Medulla oblongata (tissue), 1 donor: ENCODE measurements at regions not wholly inside any gene's neighbourhood (a gene's known extent, or its start where the extent isn't known, plus 50 kb on each side); places are given as distances from the start of the nearest gene placed in this dataset.

ENCODE experiments used
- DNase-seq: peaks from one replicate; pipeline ENCODE4 v3.0.0-alpha.2; 2015; ENCODE audit errors: extremely low spot score

DNA sequence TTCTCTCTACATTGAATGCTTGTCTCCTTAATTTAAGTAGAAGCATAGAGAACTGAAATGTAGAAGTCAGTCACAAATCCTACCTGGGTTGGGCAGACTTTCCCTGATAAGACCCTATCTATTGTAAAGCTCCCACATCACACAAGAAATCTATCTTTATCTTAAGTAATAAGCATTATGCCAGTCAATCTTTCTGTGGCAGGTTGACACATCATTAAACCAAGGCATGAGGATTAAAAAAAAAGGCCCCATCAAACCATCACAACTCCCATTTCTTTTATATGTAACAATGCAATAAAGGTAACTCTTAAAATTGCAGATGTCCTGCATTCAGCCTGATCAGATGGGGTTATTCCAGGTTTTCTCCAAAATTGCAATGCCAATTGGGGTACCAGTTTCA, 311.8 kb downstream of the TOX3 start:
- DNase-seq, result no peak

DNA sequence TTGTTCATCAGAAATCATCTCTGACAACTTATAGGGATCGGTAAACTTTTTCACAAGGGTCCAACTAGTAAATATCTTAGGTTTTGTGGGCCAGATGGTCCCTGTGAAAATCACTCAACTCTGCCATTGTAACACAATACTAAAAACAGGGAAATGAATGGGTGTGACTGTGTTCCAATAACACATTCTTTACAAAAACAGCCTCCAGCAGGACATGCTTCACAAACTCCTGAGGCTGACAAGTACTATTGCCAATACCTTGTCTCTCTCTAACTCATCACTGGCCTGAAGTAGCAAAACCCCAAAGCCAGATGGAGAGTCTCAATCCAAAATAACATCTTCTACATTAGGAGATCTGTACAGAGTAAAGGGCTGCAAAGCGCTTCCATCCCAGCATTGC, 312.3 kb downstream of the TOX3 start:
- DNase-seq, result no peak

- DNase-seq, result no peak
Measured at GRCh38 chr16:52229471-52229870, 317.5 kb downstream of the TOX3 start.

GRCh38 chr16:52227851-52228250, 319.1 kb downstream of the TOX3 start:
- no peak for DNase-seq

GRCh38 chr16:52212841-52213240, 334.1 kb downstream of the TOX3 start:
- DNase-seq, result no peak

- no peak for DNase-seq
Measured at GRCh38 chr16:52209227-52209626, 337.7 kb downstream of the TOX3 start.

- no peak for DNase-seq
Measured at GRCh38 chr16:52203096-52203495, 343.8 kb downstream of the TOX3 start.

DNA sequence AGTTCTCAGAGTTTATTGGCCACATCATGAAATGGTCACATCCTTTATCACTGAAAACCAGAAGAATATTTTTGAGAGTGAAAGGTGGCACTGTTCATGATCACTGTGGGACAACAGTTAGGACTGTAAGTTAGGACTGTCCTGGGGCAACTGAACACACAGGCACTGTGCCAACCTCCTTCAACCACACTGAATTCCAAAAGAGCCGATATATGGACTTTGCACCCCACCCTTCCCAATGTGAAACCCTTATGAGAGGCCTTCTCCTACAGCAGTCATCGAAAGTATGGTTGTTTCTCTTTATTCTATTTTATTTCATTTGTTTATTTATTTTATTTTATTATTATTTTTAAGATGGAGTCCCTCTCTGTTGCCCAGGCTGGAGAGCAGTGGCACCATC, 353.5 kb downstream of the TOX3 start:
- no peak for DNase-seq

DNA sequence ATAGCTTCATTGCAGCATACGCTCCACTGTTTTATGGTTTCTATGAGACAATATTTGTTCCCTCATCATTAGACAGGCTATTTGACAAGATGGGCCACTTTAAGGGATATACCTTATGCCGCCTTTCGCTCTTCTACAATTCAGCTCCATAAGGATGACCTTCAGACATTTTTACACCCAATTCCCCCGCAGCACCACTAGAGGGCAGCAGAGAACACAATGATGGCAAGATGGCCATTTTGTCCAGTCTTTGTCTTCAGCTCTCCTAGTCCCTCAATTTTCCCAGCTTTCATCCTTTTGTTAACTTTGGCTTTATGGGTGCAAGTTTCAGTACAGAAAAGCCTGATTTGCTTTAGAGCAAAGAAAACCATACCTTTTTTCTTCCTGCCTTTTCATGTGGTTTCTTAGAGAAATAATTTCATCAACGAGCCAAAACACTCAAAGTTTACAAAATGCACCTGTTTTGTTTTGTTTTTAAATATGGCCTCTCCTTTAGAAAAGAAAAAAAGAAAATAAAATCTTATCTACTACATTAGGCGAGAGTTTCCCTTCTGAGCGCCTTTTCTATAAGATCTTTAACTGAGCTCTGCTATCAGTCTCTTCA, 355.3 kb downstream of the TOX3 start:
- peak; percentile 89 for DNase-seq

DNA sequence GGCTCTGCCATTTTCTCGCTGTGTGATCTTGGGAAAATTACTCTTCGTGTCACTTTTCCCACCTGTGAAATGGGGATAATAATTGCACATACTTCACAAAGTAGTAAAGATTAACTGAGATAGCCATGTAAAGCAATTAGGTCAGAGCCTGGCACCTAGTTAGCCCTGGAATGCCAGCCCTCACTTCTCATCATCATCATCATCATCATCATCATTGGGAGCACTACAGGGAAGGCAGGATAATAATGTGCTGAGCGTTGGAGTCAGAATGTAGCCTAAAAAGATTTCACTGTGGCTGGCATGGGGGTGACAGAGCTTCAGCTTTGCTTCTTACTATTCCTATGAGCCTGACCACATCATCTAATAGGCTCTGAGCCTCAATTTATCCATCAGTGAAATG, 362.6 kb downstream of the TOX3 start:
- DNase-seq, result no peak

GRCh38 chr16:52182840-52183239, 364.1 kb downstream of the TOX3 start:
- no peak for DNase-seq

DNA sequence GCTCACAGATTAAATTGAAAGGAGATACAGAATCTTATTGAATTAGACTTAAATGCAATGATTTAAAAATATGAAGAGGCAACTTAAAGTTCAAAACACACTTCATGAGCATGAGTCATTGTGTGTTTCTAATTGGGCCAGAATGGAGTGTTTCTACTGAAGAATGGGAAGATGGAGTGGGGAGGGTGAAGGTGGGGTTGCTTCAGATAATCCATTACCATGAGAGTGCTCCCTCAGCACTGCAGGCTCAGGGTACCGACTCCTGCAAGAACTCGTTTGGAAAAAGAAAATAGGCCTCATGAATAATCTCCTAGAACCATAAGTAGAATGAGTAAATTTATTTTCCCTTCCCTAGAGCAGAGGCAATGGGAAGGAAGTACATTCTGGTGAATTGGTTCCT, 372.8 kb downstream of the TOX3 start:
- DNase-seq, result no peak

DNA sequence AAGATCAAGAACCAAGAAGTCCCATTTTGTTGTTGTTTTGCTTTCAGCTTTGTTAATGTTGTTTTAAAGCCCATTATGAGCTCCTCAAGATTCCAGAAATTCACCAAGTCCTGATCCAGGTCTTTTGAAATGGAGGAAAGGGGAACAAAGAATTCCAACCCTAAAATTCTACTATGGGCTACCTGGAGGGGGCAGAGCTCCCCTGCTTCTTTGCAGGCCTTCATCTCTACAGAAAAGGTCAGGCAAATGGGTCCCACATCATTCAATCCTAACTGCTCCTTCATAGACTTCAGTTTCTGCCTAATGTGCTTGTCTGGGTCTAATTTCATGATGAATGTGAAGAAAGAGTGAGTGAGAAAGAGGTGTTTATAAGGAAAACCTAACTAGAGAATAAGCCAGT, 375.5 kb downstream of the TOX3 start:
- no peak for DNase-seq

DNA sequence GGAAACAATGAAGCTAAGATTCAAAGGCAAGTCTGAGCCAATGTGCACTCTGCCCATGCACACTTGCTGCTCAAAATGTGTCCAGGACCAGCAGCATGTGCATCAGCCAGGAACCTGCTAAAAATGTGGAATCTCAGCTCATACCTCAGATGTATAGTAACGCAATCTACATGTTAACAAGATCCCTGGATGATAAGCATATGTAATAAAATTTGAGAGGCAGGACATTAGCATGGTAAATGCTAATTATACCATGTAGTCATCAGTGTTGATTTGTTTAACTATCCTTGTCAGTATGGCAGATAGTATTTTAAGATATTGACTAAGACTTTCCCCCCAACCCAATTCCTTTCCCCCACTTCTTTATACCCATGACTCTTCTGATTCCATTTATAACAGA, 379.6 kb downstream of the TOX3 start:
- no peak for DNase-seq

GRCh38 chr16:52165961-52166360, 381.0 kb downstream of the TOX3 start:
- no peak for DNase-seq

DNA sequence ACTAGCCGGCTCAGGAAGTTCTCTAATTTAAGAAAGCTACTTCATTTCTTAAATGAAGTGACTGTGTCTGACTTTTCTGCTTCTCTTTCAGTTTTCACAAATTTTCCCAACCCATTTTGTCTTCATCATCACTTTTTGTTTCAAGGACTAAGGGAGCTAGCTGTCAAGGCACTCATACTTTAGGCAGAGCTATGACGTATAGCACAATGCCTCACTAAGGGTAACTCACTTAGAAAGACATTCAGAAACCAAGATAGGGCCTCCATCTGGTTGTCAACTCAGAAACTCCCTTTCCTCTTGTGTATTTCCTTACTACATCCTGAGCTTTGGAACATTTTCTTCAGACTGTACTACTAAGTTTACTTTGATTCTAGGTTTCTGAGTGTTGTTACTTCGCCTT, 397.9 kb downstream of the TOX3 start:
- DNase-seq, result no peak

GRCh38 chr16:52141871-52142270, 405.1 kb downstream of the TOX3 start:
- DNase-seq, result no peak

DNA sequence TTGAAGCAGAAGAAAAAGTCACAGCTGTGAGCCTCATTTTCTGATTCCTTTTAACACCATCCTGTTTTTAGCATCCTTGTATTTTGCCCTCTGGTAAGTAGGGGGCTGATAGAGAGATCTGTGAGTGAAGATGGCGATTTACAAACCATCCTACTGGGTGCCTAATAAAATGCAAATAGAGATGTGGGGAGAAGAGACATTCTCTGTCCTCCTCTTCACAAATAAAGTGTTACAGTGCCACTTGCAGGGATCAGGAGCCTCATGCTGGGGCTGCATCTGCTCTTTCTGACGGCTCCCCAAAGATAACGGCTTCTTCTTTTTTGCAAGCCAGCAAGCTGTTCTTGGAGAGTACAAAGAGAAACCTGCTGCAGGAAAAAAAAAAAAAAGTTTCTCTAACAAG, 418.6 kb downstream of the TOX3 start:
- peak; percentile 48 for DNase-seq

DNA sequence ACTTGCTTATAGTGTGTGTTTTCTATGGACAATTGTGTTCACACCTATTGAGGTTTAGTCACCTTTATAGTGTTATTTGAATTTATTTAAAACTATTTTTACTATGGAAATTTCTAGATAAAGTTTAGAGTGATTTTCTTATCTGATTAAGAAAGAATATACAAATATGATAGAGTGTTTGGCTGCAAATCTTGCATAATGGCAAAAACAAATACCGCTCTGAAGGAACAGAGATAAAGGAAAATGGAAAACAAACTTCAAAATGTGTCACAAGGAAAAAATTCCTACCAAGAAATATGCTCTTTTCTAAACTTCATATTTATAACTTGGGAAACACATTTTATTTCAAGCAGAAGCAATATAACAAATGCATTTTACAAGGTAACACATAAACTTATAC, 423.1 kb downstream of the TOX3 start:
- no peak for DNase-seq

DNA sequence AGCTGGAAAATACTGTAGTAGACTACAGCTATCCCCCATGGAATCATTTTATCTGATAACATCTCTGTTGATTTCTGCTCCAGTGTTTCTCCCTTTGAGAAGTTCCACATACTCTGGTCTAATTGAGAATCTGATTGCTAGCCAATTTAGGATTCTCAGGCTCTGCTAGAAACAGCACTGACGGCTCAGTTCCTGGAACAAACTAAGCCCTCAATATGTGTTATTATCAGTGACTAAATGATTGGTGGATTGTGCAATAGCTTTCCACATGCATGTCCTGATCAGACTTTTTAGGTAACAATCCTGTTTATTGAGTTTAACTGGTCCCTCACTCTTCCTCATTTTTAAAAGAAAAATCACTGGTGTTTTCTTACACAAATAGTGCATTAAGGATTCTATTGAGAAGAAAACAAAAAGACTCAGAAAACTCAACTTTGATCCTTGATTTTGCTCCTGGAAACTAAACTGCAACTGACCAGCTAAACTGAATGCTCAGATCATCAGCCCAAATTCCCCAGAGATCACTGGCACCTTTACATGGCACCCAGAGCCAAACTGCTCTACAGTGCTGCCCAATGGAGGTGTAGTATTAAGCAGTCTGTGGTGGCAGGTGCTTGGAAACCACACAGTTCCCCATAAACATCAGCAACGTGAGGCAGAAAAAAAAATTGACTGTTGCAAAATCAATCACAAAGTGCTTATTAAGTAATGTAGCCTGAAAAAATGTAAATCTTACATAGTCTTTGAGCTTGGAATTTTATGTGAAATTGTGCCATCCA, 423.7 kb downstream of the TOX3 start:
- no peak for DNase-seq

GRCh38 chr16:52117171-52117570, 429.8 kb downstream of the TOX3 start:
- no peak for DNase-seq

DNA sequence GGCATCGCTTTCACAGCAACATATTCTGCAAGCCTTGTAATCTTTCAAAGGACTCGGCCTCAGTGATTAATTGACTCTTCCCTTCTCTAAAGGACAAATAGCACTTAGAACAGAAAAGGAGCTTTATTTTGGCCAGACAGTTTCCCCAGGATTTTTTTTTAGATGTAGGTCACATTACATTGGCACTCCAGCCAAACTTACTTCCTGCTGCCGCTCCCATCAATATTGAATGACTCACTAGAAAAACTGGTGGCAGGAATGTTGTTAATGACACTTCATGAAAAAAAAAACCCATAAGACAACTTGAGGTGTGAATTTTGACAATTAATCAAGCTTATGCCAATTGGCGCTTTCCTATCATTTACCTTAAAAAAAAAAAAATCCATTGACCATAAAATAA, 432.6 kb downstream of the TOX3 start:
- peak; percentile 6 for DNase-seq

- DNase-seq, result no peak
Measured at GRCh38 chr16:52113533-52114183, 433.3 kb downstream of the TOX3 start.
